GM18511 (cell line): ENCODE measurements at regions not wholly inside any gene's neighbourhood (a gene's known extent, or its start where the extent isn't known, plus 50 kb on each side); places are given as distances from the start of the nearest gene placed in this dataset.
A peak's percentile ranks its signal among the peaks of the same experiment; 100 is the strongest.
"Not testable (repeated sequence)": the region's sequence is repeated elsewhere in the genome, so short reads cannot be mapped to it uniquely, and the experiment has no call there.

Experiments
- ATAC-seq: cut with Tn5 transposase; IDR thresholded peaks from one replicate; pipeline ENCODE4 v1.9.1; 2021; ENCODE audit warnings: mild to moderate bottlenecking, moderate library complexity; ENCODE audit not compliant: unreplicated experiment

GRCh38 chr11:103798026-103798425 is 238.4 kb upstream of the DDI1 start:
- ATAC-seq: no peak

- ATAC-seq: no peak
These were observed 238.0 kb upstream of the DDI1 start for GRCh38 chr11:103798446-103798845.

GRCh38 chr11:103800406-103801114 is 235.9 kb upstream of the DDI1 start:
- no peak for ATAC-seq

GRCh38 chr11:103803062-103803461 is 233.4 kb upstream of the DDI1 start:
- no peak for ATAC-seq

- no peak for ATAC-seq
These were observed 230.8 kb upstream of the DDI1 start for GRCh38 chr11:103805688-103806009.

GRCh38 chr11:103806130-103806895 is 230.1 kb upstream of the DDI1 start:
- ATAC-seq: no peak

GRCh38 chr11:103807806-103808205 is 228.6 kb upstream of the DDI1 start:
- no peak for ATAC-seq

GRCh38 chr11:103808252-103808651 is 228.2 kb upstream of the DDI1 start:
- no peak for ATAC-seq

GRCh38 chr11:103811870-103812455 is 224.5 kb upstream of the DDI1 start:
- ATAC-seq: no peak

- no peak for ATAC-seq
These were observed 223.8 kb upstream of the DDI1 start for GRCh38 chr11:103812680-103813079.

- not testable (repeated sequence) for ATAC-seq
These were observed 216.1 kb upstream of the DDI1 start for GRCh38 chr11:103820345-103820744.

- no peak for ATAC-seq
These were observed 212.3 kb upstream of the DDI1 start for GRCh38 chr11:103824116-103824515.

- ATAC-seq: no peak
These were observed 211.0 kb upstream of the DDI1 start for GRCh38 chr11:103825469-103825868.

GRCh38 chr11:103826856-103827255 is 209.6 kb upstream of the DDI1 start:
- no peak for ATAC-seq

- ATAC-seq: no peak
These were observed 206.8 kb upstream of the DDI1 start for GRCh38 chr11:103829596-103829995.

- no peak for ATAC-seq
These were observed 206.2 kb upstream of the DDI1 start for GRCh38 chr11:103830205-103830604.

GRCh38 chr11:103832762-103833161 is 203.7 kb upstream of the DDI1 start:
- no peak for ATAC-seq

GRCh38 chr11:103842191-103842590 is 194.2 kb upstream of the DDI1 start:
- ATAC-seq: no peak

- ATAC-seq: no peak
These were observed 193.6 kb upstream of the DDI1 start for GRCh38 chr11:103842795-103843194.

- peak; percentile 98 for ATAC-seq
These were observed 191.9 kb upstream of the DDI1 start for GRCh38 chr11:103844327-103845215.

GRCh38 chr11:103845331-103845730 is 191.1 kb upstream of the DDI1 start:
- no peak for ATAC-seq
